HG03520 (cell line): ENCODE measurements at regions not wholly inside any gene's neighbourhood (a gene's known extent, or its start where the extent isn't known, plus 50 kb on each side); places are given as distances from the start of the nearest gene placed in this dataset.

Experiments used
- ATAC-seq: cut with Tn5 transposase; IDR thresholded peaks from one replicate; pipeline ENCODE4 v1.9.1; 2021; ENCODE audit warnings: mild to moderate bottlenecking, moderate library complexity; ENCODE audit not compliant: unreplicated experiment

GRCh38 chr3:34008836-34009809 lies 210.7 kb downstream of the PDCD6IP start:
- ATAC-seq = no peak

DNA sequence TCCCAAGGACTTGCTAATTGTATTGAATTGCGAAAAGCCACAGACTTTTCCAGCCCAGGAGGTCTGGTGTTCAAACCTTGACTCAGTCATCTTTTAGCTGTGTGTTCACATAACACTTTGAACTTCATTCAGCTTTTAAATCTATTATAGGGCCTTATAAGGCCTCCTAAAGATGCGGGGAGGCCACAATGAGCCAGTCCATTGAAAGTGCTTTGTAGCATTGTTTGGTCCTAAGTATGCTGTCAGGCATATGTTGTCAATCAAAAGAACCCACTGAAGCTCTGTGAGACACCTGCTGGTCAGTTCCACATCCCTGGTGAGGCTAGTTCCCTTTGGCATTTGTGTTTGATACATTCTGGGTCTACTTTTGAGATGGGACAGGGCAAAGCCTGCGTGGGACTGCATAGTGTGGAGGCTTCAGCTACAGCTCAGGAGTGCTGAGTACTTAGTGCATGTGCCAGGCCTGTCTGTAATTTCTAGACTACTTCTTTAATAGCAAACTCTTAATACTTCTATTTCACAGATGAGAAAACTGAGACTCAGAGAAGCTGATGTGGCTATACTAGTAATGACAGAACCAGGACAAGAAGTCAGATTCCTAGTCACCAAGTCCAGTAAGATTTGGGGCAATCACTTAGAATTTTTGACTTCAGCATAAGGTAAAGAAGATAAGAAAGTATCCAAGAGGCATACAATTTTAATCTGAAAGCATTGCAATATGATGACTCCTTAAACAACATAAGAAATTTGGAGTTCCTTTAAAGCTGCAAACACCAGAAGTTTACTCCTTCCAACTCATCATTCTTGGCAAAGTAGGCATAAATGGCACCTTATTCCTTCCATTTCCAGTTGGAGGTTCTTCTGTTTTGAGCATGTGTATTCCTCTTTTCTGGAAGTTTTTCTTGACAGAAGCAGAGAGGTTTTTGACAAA lies 213.0 kb downstream of the PDCD6IP start:
- ATAC-seq = no peak

DNA sequence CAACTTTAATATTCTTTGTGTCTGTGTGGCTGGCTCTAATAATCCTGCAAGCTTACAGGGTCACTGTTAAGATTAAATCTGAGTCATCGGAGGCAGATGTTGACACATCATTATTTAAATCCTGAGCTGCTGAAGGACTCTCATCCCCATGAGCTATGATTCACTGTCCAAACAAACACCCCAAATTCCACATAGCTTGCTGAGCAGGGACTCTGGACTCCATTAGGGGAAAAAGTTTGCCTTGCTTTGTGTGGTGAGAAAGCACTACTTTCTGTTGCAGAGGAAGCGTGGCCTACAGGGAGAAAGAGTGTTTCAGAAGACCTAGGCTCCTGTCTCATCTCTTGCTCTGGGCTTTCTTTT lies 213.7 kb downstream of the PDCD6IP start:
- ATAC-seq = no peak

- no peak for ATAC-seq
Observed at GRCh38 chr3:34013818-34014570, 215.6 kb downstream of the PDCD6IP start.

GRCh38 chr3:34015204-34016142 lies 217.0 kb downstream of the PDCD6IP start:
- no peak for ATAC-seq

DNA sequence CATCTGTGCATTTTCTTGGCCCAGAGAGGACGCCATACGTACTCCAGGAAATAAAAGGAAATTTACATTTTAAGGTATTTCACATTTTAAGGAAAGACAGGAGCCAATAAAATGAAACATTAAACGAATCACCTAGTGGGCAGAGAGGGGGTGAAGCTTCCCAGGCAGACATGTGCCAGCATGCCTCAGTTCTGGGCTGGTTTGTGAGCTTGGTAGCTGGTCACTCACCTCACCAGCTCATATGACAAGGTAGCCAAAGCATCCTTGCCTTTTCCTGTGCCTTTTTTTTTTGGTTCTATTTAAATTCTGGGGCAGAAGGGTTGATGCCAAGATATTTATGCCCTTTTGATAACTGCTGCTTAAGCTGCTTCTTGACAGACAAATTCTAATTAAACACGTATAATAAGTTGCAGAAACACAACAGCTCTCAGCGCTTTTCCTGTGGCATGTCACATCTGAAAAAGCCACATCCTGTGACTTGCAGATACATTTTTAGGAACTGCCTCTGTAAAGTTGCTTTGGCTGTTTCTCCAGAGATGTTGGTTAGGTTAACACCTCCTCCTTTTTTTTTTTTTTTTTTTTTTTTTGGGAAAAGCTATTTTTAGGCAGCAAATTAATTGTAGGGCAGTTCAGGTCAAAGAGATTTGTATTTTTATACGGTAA lies 218.6 kb downstream of the PDCD6IP start:
- ATAC-seq = no peak

DNA sequence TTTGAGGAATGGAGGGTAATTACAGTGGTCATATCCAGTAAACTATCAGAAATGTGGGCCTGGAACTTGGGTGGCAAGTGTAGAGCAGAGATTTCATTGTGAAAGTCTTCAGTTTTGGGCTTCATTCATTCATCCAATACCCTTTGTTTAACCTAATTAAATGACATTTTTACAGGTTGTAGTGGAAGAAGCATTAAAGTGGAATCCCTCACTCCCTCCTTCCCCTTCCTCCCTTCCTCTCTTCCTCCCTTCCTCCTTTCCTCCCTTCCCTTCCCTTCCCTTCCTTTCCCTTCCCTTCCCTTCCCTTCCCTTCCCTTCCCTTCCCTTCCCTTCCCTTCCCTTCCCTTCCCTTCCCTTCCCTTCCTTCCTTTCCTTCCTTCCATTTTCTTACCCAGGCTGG lies 219.3 kb downstream of the PDCD6IP start:
- no peak for ATAC-seq

DNA sequence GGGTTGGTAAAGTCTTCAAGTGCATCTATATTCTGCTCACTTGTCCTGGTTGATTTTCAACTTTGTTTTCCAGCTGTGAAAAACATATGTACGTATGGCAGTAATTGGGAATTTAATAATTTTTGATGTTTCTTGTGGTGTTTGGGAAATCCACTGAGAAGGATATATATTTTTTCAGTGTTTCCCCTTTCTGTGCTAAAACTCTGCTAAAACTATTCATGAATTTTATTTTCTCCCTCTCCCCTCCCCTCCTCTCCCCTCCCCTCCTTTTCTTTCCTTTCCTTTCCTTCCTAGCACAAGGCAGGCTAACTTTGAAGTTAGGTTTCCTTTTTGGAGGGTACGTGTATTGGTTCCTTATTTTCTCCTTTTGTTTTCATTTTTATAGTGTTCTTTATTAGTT lies 220.7 kb downstream of the PDCD6IP start:
- no peak for ATAC-seq

DNA sequence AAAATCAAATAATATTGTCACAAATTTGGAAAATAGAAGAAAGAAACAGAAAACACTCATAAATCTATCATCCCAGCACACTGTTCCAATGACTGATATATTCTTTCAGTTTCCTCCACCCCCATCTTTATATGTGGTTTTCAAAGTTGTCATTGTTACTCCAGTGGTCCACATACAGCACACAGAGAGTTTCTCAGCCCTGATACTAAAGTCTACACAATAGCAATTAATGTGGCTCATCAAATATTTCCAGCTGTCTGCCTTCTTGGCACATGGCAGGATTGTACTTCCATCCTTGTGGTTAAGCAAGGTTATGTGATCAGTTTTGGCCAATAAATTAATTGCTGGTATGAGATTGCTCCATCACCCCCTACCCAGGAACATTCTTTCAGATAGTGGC lies 221.7 kb downstream of the PDCD6IP start:
- no peak for ATAC-seq

DNA sequence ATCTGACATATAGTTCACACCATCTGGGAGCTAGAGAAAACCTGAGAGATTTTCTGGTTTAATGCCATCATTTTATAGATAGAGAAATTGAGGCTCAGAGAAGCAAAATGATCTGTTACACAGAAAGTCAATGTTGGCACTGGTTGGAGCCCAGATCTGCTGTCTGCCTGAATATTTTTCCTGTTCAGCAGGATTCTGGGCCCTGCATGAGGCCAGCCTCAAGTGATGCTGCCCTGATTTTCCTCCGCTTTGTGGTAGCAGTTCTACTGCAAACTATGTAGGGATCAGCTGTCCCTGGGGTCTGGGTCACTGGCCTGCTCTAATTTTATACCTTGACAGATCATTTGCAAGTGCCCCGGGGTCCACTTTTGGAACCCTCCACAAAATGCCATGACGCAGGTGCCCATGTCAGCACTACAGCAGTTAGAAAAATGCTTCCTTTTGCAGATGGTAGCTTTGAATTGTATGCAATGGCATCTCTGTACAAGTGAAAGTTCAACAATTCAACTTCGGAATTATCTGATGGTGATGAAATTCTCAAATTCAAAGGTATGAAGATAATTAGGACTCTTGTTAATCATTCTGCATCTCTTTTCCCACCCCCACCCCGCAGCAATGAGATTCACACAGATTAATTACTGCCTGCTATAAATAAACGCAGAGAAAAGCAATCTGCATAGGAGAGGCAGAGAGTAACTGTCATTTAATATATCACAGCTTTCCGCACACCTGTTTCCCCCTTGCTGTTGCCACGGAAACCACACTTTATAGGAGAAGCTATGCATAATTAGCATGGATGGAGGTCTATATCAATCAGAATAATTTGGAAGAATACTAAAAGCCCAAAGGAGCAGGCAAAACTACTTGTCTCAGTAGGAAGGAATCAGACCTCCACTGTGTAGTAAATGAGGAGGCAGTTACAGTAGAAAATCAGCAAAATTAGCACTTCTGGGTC lies 222.6 kb downstream of the PDCD6IP start:
- ATAC-seq = no peak

DNA sequence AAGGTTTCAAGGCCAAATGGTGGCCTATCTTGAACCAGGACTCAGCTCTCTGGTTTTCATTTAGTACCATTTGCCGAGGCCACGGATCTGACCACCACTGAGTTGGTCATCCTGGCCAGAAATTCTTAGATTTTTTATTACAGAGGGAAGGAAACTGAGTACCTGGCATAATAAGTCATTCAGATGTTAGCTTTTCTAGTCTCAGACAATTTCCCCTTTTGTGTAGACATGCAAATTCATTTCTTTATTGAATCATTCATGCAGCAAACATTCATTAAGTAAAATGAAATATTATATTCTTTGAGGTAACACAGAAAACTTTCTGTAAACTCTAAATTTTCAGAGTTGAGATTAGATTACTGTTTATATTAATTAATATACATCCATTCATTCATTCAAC lies 223.7 kb downstream of the PDCD6IP start:
- ATAC-seq = no peak

DNA sequence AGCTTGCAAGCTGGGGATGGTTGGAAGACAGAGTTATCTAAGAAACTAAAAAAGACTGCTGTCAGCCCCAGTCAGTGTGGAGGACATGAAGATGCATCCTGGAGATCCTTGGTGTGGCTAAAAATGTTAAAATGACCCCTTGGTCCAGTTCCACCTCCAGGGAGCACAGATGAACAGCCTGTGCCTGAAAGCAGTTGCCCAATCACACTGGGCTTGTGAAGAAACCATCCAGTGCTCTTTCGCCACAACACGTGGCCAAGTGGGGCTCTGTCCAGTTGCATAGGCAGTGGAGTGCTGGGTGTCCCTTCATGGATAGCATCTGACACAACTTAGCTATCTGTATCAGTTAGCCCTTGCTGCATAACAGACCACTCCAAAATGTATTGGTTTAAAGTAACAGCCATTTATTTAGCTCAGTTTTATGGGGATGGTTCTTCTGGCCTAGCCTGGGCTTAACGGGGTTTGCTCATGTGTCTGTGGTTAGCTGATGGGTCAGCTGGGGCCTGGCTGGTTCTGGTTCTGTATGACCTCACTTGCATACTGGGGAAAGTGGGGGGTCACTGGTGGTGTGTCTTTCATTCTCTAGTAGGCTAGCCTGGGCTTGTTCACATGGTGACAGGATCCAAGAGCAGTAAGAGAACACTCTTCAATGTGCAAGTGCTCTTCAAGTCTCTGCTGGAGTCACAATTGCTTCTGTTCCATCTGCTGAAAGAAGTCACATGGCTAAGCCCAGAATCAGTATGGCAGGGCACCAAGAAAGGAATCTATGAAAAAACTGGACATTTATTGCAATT lies 226.2 kb downstream of the PDCD6IP start:
- no peak for ATAC-seq

DNA sequence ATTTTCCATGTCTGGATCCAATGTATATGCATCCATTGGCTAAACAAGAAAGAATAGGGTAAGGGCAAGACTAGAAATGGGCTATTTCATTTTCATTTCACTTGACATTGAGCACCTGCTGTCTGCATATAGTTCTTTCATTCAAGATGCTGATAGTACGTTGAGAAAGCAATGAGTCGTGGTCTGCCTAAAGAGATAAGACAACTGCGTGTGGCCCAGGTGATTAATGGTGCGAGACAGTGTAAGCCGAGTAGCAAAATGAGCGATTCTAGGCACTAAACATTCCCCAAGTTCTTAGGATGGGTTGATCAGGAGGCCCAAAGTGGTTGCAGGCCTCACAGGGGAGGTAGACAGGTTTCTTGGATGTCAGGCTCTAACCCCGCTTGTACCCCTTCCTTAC lies 235.4 kb downstream of the PDCD6IP start:
- no peak for ATAC-seq

DNA sequence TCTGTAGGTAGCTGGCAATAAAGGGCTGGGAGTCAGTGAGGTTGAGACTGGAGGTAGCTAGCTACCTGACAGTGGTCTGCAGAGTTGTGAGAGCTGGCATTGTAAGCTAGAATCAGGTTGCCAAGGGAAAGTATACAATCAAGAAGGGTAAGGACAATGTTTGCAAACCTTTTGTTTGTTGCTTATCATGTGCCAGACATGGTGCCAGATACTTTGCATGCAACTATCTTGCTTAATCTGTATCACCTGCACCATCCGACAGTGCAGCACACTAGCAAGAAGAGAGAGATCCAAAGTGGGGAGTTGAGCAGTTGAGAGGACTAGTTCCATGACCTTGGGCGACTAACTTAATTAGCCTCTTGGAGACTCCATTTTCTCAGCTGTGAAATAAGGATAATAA lies 236.4 kb downstream of the PDCD6IP start:
- ATAC-seq = no peak

DNA sequence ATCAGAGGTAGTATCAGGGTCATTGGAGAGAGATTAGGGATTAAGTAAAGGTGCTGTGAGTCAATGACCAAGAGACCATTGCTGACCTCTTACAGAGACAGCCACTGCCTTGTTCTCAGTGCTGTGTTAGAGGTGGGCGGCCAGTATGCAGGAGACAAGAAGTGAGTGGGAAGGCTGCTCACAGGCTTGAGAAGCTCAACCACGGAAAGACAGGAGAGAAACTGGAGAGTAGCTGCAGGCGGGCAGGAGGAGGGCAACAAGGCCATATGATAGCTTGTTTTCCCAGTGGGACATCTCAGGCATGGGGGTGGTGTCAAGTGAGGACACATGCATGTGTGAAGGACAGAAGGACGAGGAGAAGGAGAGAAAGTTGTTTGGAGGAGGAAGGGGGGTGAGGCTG lies 237.3 kb downstream of the PDCD6IP start:
- ATAC-seq = no peak

GRCh38 chr3:34037260-34037659 lies 238.8 kb downstream of the PDCD6IP start:
- no peak for ATAC-seq

GRCh38 chr3:34038131-34038530 lies 239.7 kb downstream of the PDCD6IP start:
- no peak for ATAC-seq
